WERI-Rb-1 (cell line): ENCODE measurements at regions not wholly inside any gene's neighbourhood (a gene's known extent, or its start where the extent isn't known, plus 50 kb on each side); places are given as distances from the start of the nearest gene placed in this dataset.

Experiments
- DNase-seq: peaks from one replicate; pipeline ENCODE4 v3.0.0-alpha.2; 2020
- H3K27ac ChIP-seq: fragments of 250-450 bp; sonication (Bioruptor Pico); 2 replicates; pipeline ENCODE4 v1.5.1; 2020; ENCODE audit warnings: mild to moderate bottlenecking, moderate library complexity
- H3K27me3 ChIP-seq: fragments of 250-450 bp; sonication (Bioruptor Pico); 2 replicates; pipeline ENCODE4 v1.5.1; 2021; ENCODE audit warnings: mild to moderate bottlenecking, low read depth, moderate library complexity; ENCODE audit not compliant: insufficient read depth, severe bottlenecking
- H3K36me3 ChIP-seq: fragments of 250-450 bp; sonication (Bioruptor Pico); 2 replicates; pipeline ENCODE4 v1.5.1; 2020; ENCODE audit warnings: mild to moderate bottlenecking, moderate library complexity
- H3K4me3 ChIP-seq: 2 replicates; pipeline ENCODE4 v1.5.1; 2011; ENCODE audit warnings: low read depth, mild to moderate bottlenecking, control low read depth, low read length
- H3K9me3 ChIP-seq: fragments of 250-450 bp; sonication (Bioruptor Pico); 2 replicates; pipeline ENCODE4 v1.5.1; 2021; ENCODE audit warnings: mild to moderate bottlenecking, moderate library complexity; ENCODE audit not compliant: severe bottlenecking
- CTCF ChIP-seq: IDR thresholded peaks from 2 replicates; pipeline ENCODE4 v1.5.1; 2011; ENCODE audit warnings: low read depth, mild to moderate bottlenecking, control low read depth, inconsistent platforms, low read length

- no peak for TF ChIP-seq CTCF
- no peaks in the 10 kb centered on the region for H3K27me3 ChIP-seq
- no peak for DNase-seq
- no peaks in the 10 kb centered on the region for H3K36me3 ChIP-seq
- H3K9me3 ChIP-seq = no peaks in the 10 kb centered on the region
- no peak overlapping the region for H3K27ac ChIP-seq
- no peak overlapping the region for H3K4me3 ChIP-seq
These were observed 164.6 kb upstream of the KCND2 start for GRCh38 chr7:120108376-120108775.

GRCh38 chr7:120110169-120110568 is 162.8 kb upstream of the KCND2 start:
- no peak for DNase-seq
- H3K4me3 ChIP-seq = no peak overlapping the region
- H3K27ac ChIP-seq = no peak overlapping the region
- H3K36me3 ChIP-seq = no peaks in the 10 kb centered on the region
- no peaks in the 10 kb centered on the region for H3K27me3 ChIP-seq
- H3K9me3 ChIP-seq = no peaks in the 10 kb centered on the region
- no peak for TF ChIP-seq CTCF

- Histone ChIP-seq H3K9me3 (peaks cover 8% of the 10 kb centered on the region), H3K27ac (no peak overlapping the region), H3K4me3 (no peak overlapping the region), H3K27me3 (no peaks in the 10 kb centered on the region), H3K36me3 (no peaks in the 10 kb centered on the region)
- DNase-seq = no peak
- TF ChIP-seq CTCF = no peak
These were observed 158.3 kb upstream of the KCND2 start for GRCh38 chr7:120114626-120115025.

GRCh38 chr7:120123528-120123927 is 149.4 kb upstream of the KCND2 start:
- no peak overlapping the region for H3K27ac ChIP-seq
- no peaks in the 10 kb centered on the region for H3K27me3 ChIP-seq
- no peak overlapping the region for H3K4me3 ChIP-seq
- H3K9me3 ChIP-seq = no peaks in the 10 kb centered on the region
- no peak for TF ChIP-seq CTCF
- no peak for DNase-seq
- H3K36me3 ChIP-seq = no peaks in the 10 kb centered on the region

GRCh38 chr7:120131096-120131839 is 141.7 kb upstream of the KCND2 start:
- no peak for TF ChIP-seq CTCF
- no peaks in the 10 kb centered on the region for H3K9me3 ChIP-seq
- H3K27ac ChIP-seq = no peak overlapping the region
- H3K36me3 ChIP-seq = no peaks in the 10 kb centered on the region
- no peak overlapping the region for H3K4me3 ChIP-seq
- H3K27me3 ChIP-seq = no peaks in the 10 kb centered on the region
- DNase-seq = no peak

- no peak for TF ChIP-seq CTCF
- Histone ChIP-seq H3K4me3 (no peak overlapping the region), H3K36me3 (no peaks in the 10 kb centered on the region), H3K27me3 (no peaks in the 10 kb centered on the region), H3K9me3 (no peaks in the 10 kb centered on the region), H3K27ac (no peak overlapping the region)
- no peak for DNase-seq
These were observed 134.5 kb upstream of the KCND2 start for GRCh38 chr7:120138497-120138896.
